Spleen (tissue), 11 donors: ENCODE measurements at regions not wholly inside any gene's neighbourhood (a gene's known extent, or its start where the extent isn't known, plus 50 kb on each side); places are given as distances from the start of the nearest gene placed in this dataset.
"Not testable (repeated sequence)": the region's sequence is repeated elsewhere in the genome, so short reads cannot be mapped to it uniquely, and the experiment has no call there.

Experiments used
- DNase-seq: peaks from one replicate; pipeline ENCODE4 v3.0.0-alpha.2; 2020
- H3K27ac ChIP-seq, 8 donors: fragments of 200-600 bp; sonication (generic) in 7 of 8; 1 replicate in 4 of 8; 2 replicates in 4 of 8; pipeline versions ENCODE4 v1.5.0 to v1.8.0; 2016 to 2021; ENCODE audit warnings: inconsistent platforms in 4 of 8, mild to moderate bottlenecking in 4 of 8, moderate library complexity in 1 of 8
- H3K27me3 ChIP-seq, 7 donors: fragments of 200-600 bp; sonication (generic) in 6 of 7; replicated peaks in 1 of 7; 1 replicate in 4 of 7; 2 replicates in 3 of 7; pipeline versions ENCODE4 v1.5.0 to v1.8.0; 2016 to 2021; ENCODE audit warnings: inconsistent platforms in 3 of 7, mild to moderate bottlenecking in 1 of 7
- H3K36me3 ChIP-seq, 6 donors: fragments of 200-600 bp; sonication (generic) in 5 of 6; 1 replicate in 4 of 6; 2 replicates in 2 of 6; pipeline versions ENCODE4 v1.5.0 to v1.8.0; 2016 to 2021; ENCODE audit warnings: inconsistent platforms in 2 of 6
- H3K4me1 ChIP-seq, 6 donors: fragments of 200-600 bp; sonication (generic) in 5 of 6; 1 replicate in 3 of 6; 2 replicates in 3 of 6; pipeline versions ENCODE4 v1.5.0 to v1.8.0; 2016 to 2021; ENCODE audit warnings: inconsistent platforms in 3 of 6
- H3K4me3 ChIP-seq, 8 donors: fragments of 200-600 bp; sonication (generic) in 7 of 8; 1 replicate in 4 of 8; 2 replicates in 4 of 8; pipeline versions ENCODE4 v1.5.0 to v1.8.0; 2016 to 2021; ENCODE audit warnings: inconsistent platforms in 4 of 8, mild to moderate bottlenecking in 4 of 8, moderate library complexity in 2 of 8
- H3K9me3 ChIP-seq, 8 donors: fragments of 200-600 bp; sonication (generic) in 7 of 8; 1 replicate in 4 of 8; 2 replicates in 4 of 8; pipeline versions ENCODE4 v1.5.0 to v1.8.0; 2016 to 2021; ENCODE audit warnings: inconsistent platforms in 4 of 8
- WGBS, 5 donors: extraction: QIAGEN DNeasy Blood & Tissue Kit in 3 of 5; methylation state at CpG; one replicate each; pipeline versions ENCODE4 v1.1.5 to v1.1.7; 2013 to 2018; 5-methylcytosine and 5-hydroxymethylcytosine counted together
- intact Hi-C: fragments of 100-400 bp; cut with DNase I; formaldehyde crosslinking; loops from one replicate; pipeline ENCODE4 v1.15.0; 2023; ENCODE audit warnings: low total_unique reads
- donor health status: healthy with polysubstance abuse.
- donor health status: DM: no; HTN: no; CAD: no; lungs with moderate emphysema.
- donor health status: DM: no; HTN: no; CAD: no.
- donor health status: Bipolar disorder and iron deficiency.
- donor health status: healthy.
- donor health status: DM: no; HTN: no; CAD: no.
- donor health status: DM: yes; HTN: yes; CAD: no.

GRCh38 chr14:19052977-19053376, 85.7 kb downstream of the POTEM start:
- H3K9me3 ChIP-seq, H3K36me3 ChIP-seq, DNase-seq, H3K27ac ChIP-seq, H3K27me3 ChIP-seq, H3K4me3 ChIP-seq, H3K4me1 ChIP-seq, intact Hi-C loops: not testable (repeated sequence)
- no CpG with 5 or more reads among the region's 15 CpGs for WGBS, 5 donors

- WGBS, 5 donors = no CpG with 5 or more reads among the region's 27 CpGs
- H3K4me1 ChIP-seq, DNase-seq, H3K36me3 ChIP-seq, H3K27me3 ChIP-seq, H3K9me3 ChIP-seq, H3K4me3 ChIP-seq, intact Hi-C loops, H3K27ac ChIP-seq: not testable (repeated sequence)
These were observed 86.3 kb downstream of the POTEM start for GRCh38 chr14:19053426-19054050.

DNA sequence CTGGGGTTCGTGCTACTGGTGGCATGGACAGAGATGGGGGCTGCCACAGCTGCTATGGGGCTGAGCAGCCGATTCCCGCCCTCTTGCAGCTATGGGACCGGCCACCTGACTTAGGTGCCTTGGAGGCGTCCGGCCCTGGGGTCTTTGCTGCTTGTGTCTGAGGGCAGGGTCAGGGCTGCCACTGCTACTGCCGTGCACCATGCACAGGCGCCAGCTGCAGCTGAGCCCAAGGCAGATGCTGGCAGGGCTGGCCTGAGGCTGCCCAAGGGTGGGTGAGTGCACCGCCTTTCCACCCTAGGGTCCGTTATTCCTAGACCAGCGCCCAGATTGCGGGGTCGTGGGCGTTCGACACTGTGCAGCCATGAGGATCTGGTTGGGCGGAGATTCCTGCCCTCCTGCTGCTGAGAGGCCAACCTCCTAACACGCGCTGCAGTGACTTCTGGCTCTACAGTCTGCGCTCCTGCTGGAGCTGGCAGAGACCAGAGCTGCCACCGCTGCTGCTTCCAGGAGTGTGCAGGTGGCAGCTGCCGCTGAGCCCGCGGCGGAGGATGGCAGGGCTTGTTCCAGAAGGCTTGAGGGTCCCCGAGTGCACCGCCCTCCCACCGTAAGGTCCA, 87.0 kb downstream of the POTEM start:
- DNase-seq, intact Hi-C loops, H3K36me3 ChIP-seq, H3K4me1 ChIP-seq, H3K27ac ChIP-seq, H3K4me3 ChIP-seq, H3K9me3 ChIP-seq, H3K27me3 ChIP-seq: not testable (repeated sequence)
- WGBS, 5 donors = 79 to 95% (median 92%) methylated on average over 3 to 16 of the region's 27 CpGs; no CpG with 5 or more reads in 2 of the 5 donors

- WGBS, 5 donors = no CpG with 5 or more reads among the region's 20 CpGs
- DNase-seq, intact Hi-C loops, H3K36me3 ChIP-seq, H3K4me1 ChIP-seq, H3K27me3 ChIP-seq, H3K4me3 ChIP-seq, H3K27ac ChIP-seq, H3K9me3 ChIP-seq: not testable (repeated sequence)
These were observed 87.7 kb downstream of the POTEM start for GRCh38 chr14:19054934-19055333.

DNA sequence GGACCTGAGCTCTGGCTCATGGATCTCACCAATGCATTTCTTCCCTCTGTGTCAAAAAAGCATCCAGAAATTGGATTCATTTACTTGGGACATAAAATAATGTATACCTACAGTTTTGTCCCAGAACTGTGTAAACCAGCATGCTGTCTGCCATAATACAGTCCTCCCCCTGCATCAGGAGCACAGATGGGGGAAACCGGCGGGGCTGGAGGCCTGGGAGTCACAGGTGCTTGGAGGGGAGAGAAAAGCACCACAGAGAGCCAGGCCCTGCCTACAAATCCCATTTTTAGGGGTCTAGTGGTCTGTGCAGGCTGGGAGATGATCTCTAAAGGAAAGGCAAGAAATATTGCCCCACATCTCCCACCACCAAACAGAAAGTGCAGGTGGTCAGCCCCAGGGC, 91.8 kb downstream of the POTEM start:
- intact Hi-C loops, H3K27ac ChIP-seq, H3K36me3 ChIP-seq, H3K4me3 ChIP-seq, H3K9me3 ChIP-seq, H3K27me3 ChIP-seq, H3K4me1 ChIP-seq: not testable (repeated sequence)
- 21 to 56% (median 37%) methylated on average over 2 of the region's 2 CpGs for WGBS, 5 donors
- peak; percentile 71 for DNase-seq

- DNase-seq, H3K36me3 ChIP-seq, intact Hi-C loops, H3K4me1 ChIP-seq, H3K4me3 ChIP-seq, H3K9me3 ChIP-seq, H3K27ac ChIP-seq, H3K27me3 ChIP-seq: not testable (repeated sequence)
- no CpG with 5 or more reads among the region's 34 CpGs for WGBS, 5 donors
These were observed 94.6 kb downstream of the POTEM start for GRCh38 chr14:19061689-19062450.

GRCh38 chr14:19068957-19069356, 101.7 kb downstream of the POTEM start:
- H3K27ac ChIP-seq, H3K9me3 ChIP-seq, H3K27me3 ChIP-seq, intact Hi-C loops, H3K4me3 ChIP-seq, H3K36me3 ChIP-seq, H3K4me1 ChIP-seq, DNase-seq: not testable (repeated sequence)
- 86 to 100% methylated on average over 1 of the region's 3 CpGs; no CpG with 5 or more reads in 3 of the 5 donors for WGBS, 5 donors

- no CpG with 5 or more reads among the region's 2 CpGs for WGBS, 5 donors
- H3K9me3 ChIP-seq, H3K4me3 ChIP-seq, H3K4me1 ChIP-seq, DNase-seq, H3K36me3 ChIP-seq, H3K27ac ChIP-seq, intact Hi-C loops, H3K27me3 ChIP-seq: not testable (repeated sequence)
These were observed 105.3 kb downstream of the POTEM start for GRCh38 chr14:19072518-19072917.

GRCh38 chr14:19088632-19089031, 121.4 kb downstream of the POTEM start:
- H3K36me3 ChIP-seq, intact Hi-C loops, H3K4me3 ChIP-seq, H3K27ac ChIP-seq, H3K27me3 ChIP-seq, H3K4me1 ChIP-seq, DNase-seq, H3K9me3 ChIP-seq: not testable (repeated sequence)
- whole genome bisulfite sequencing, 5 donors = 43 to 52% (median 48%) methylated on average over 1 to 2 of the region's 2 CpGs; no CpG with 5 or more reads in 2 of the 5 donors

DNA sequence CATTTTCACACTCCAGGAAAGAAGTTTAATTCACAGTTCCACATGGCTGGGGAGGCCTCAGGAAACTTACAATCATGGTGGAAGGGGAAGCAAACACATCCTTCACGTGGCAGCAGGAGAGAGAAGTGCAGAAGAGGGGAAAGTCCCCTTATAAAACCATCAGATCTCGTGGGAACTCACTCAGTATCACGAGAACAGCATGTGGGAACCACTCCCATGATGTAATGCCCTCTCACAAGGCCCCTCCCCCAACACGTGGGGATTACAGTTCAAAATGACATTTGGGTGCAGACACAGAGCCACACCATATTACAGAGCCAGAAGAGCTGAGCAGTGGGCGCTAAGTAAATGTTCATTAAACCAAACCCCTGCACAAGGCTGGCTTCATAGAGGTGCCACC, 126.0 kb downstream of the POTEM start:
- H3K27ac ChIP-seq, H3K4me1 ChIP-seq, H3K27me3 ChIP-seq, DNase-seq, intact Hi-C loops, H3K36me3 ChIP-seq, H3K4me3 ChIP-seq: not testable (repeated sequence)
- no CpG with 5 or more reads among the region's 5 CpGs for WGBS, 5 donors
- peaks cover 0 to 17% (median 8%) of the 10 kb centered on the region in 8 donors for H3K9me3 ChIP-seq

DNA sequence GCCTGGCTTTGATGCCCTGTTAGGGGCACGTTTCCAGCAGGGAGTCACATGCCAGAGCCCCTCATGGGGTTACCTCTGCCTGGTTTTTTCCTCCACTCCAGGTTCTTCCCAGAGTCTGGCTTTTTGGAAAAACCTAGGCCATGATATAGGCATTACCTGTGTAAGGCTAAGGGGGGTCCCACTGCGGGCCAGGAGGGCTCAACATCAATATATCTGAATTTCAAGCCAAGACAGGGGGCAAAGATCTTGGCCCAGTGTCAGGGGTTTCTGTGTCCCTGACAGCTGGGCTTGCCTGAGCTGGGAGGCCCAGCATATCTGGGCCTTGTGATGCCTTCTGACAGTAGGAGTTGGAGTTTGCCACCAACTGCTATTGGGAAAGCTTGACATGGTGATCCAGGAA, 127.5 kb downstream of the POTEM start:
- H3K4me1 ChIP-seq, intact Hi-C loops, H3K27me3 ChIP-seq, H3K36me3 ChIP-seq, DNase-seq, H3K4me3 ChIP-seq, H3K27ac ChIP-seq: not testable (repeated sequence)
- 47 to 55% (median 54%) methylated on average over 1 of the region's 2 CpGs for WGBS, 5 donors
- H3K9me3 ChIP-seq = peaks cover 0 to 27% (median 11%) of the 10 kb centered on the region in 8 donors
